ENCODE measurements at regions not wholly inside any gene's neighbourhood (a gene's known extent, or its start where the extent isn't known, plus 50 kb on each side); places are given as distances from the start of the nearest gene placed in this dataset.
"Not testable (repeated sequence)": the region's sequence is repeated elsewhere in the genome, so short reads cannot be mapped to it uniquely, and the experiment has no call there.

- DNase-seq (ENCODE audit: low read depth in 2 of 2), result no peak
Observed at GRCh38 chr6:113190170-113190569, 667.0 kb upstream of the MARCKS start.

GRCh38 chr6:113194090-113194489, 663.1 kb upstream of the MARCKS start:
- no peak for DNase-seq (ENCODE audit: low read depth in 2 of 2)

DNA sequence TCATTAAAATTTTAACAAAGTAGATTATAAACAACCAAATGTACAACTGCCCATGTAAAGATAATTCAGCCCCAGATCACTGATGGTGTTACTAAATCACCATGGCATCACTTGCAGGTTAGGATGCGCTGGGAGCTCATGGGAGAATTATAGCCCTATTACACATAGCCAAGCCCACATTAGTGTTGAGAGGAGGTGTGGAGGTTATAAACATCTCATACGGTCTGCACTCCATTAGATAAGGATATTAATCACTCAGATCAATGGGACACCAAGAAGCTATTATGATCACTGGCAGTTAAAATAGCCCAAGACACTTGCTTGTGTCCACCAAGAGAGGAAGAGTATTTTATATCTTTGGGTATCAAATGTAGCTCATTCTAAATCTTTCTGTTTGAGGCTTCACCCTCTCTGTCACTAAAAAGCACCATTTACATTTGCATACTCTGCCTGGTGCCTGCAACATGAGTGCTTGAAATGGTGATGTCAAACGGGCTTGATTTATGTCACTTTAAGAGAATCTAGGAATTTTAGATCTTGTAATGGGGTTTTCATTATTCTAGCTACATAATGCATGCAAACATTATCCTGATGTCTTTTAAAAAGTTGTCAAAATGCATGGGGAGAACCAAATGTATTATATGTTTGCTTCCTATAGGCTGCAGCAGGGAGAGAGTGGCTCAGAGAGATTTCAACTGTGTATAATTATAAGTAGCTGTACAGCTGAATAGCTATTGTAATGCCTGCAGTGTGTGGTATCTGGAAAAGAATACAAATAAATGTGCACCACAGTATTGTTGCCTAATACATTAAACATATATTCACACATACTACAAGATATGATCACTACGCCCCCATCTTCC, 654.1 kb upstream of the MARCKS start:
- DNase-seq (ENCODE audit: low read depth in 2 of 2), result no peak

GRCh38 chr6:113203715-113204110, 653.4 kb upstream of the MARCKS start:
- no peak for DNase-seq (ENCODE audit: low read depth in 2 of 2)

DNA sequence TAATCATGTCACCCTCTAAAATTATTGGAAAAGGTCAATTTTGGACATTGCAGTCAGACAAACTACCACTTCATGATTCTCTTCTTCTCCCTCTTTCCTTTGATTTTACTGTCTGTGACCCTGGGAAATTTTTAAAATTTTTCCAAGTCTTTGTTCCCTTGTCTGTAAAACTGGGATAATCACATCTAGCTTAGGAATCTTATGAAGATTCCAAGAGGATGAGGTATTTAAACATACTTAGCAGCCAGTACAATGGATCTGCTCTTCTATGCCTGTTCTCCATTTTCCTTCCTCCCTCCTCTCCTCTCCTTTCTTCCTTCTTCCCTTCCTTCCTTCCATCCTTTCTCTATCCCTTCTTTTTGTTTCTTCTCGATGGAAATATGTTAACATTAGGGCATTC, 651.6 kb upstream of the MARCKS start:
- no peak for DNase-seq (ENCODE audit: low read depth in 2 of 2)

DNA sequence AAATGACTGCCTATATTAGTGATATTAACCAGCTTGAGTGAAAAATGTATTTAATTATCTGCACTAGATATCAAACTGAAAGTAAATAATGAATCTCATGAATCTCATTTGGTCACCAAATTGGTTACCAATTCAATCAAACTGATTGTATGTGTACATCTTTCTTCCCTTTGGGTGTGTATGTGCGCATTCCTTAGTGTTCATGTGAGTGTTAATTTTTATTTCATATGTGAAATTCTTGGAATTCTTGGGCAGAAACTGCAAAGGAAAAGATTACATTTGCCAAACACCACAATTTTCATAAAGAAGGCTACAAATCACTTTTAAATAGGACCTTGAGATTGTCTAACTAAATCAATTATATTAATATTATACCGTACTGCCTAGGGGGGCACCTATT, 648.4 kb upstream of the MARCKS start:
- no peak for DNase-seq (ENCODE audit: low read depth in 2 of 2)

DNA sequence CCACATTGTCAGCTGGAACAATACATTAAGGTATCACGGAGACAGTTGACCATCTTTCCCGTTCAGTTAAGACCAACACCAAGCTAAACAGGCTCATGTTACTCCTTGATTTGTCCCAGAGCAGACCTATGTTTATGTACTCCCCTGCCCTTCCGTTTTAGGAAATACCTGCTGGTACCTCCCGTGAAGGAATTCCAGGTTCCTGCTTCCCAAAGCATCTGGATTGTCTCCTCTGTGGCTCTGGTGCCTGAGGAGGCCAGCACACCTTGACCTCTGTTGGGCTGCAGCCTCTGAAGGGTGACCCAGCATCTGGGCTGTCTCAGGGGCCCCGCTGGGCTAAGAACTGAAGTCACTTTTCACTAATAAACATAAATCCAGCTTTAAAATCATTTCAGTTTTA, 647.8 kb upstream of the MARCKS start:
- no peak for DNase-seq (ENCODE audit: low read depth in 2 of 2)

- no peak for DNase-seq (ENCODE audit: low read depth in 2 of 2)
Observed at GRCh38 chr6:113211170-113211569, 646.0 kb upstream of the MARCKS start.

GRCh38 chr6:113219783-113220182, 637.4 kb upstream of the MARCKS start:
- no peak for DNase-seq (ENCODE audit: low read depth in 2 of 2)

- DNase-seq (ENCODE audit: low read depth in 2 of 2), result no peak
Observed at GRCh38 chr6:113220832-113221231, 636.3 kb upstream of the MARCKS start.

- no peak for DNase-seq (ENCODE audit: low read depth in 2 of 2)
Observed at GRCh38 chr6:113221850-113222249, 635.3 kb upstream of the MARCKS start.

GRCh38 chr6:113246186-113246585, 611.0 kb upstream of the MARCKS start:
- no peak for DNase-seq (ENCODE audit: low read depth in 2 of 2)

GRCh38 chr6:113248532-113248931, 608.6 kb upstream of the MARCKS start:
- DNase-seq (ENCODE audit: low read depth in 2 of 2), result no peak

DNA sequence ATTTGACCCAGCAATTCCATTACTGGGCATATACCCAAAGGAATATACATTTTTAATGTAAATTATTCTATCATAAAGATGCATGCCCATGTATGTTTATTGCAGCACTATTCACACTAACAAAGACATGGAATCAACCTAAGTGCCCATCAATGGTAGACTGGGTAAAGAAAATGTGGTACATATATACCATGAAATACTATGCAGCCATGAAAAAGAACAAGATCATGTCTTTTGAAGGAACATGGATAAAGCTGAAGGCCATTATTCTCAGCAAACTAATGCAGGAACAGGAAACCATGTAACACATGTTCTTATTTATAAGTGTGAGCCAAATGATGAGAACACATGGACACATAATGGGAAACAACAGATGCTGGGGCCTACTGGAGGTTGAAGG, 603.0 kb upstream of the MARCKS start:
- not testable (repeated sequence) for DNase-seq (ENCODE audit: low read depth in 2 of 2)

DNA sequence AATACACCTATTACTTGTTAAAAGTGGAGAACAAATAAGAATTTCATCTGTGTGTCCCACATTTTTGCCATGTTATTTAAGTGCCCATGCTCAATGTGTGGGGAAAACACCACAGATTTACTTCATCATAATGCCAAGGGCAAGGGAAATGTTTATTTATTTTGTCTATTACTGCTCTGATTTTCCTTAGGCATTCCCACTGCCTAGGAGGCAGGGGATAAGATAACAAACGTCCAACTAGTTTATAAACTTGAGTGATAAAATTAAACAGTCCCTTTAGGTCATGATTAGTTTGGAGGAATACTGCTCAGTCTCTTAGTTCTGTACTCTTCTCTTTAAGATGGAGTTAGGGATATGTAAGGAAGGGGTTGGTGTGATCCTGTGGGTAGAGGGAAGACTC, 598.4 kb upstream of the MARCKS start:
- DNase-seq (ENCODE audit: low read depth in 2 of 2), result no peak

DNA sequence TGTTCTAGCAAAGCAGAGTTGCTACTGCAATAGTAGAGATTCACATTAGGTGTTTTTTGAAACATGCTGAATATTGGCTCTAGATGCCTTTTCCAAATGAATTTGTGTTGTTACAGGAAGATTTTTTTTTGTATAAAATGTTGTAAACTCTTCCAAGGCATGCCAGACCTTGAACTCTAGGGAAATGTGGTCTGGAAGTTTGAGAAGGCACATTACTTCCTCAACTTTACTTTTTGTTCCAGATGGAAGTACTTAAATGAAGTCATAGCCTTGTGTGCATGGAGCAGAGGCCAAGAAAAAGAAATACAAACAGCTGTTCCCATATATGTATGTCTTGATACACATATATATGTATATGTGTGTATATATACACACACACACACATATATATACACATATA, 585.7 kb upstream of the MARCKS start:
- DNase-seq (ENCODE audit: low read depth in 2 of 2), result no peak

- DNase-seq (ENCODE audit: low read depth in 2 of 2), result no peak
Observed at GRCh38 chr6:113276601-113277000, 580.5 kb upstream of the MARCKS start.

DNA sequence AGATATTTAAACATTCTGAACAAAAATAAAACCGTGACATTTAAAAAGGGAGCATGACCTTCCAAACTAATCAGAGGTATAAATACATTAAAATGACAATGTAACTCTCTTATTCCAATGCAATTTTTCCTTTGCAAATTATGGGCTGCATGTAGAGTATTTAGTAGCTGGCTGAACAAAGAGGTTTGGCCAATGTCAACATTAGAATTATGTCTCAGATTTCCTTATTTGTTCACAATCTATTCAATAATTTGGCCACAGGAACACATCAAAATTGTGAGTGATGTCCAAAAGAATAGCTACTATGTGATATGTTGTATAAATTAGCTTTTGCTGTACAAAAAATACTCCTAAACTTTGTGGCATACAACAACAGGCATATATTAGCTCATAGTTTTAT, 580.0 kb upstream of the MARCKS start:
- no peak for DNase-seq (ENCODE audit: low read depth in 2 of 2)

- DNase-seq (ENCODE audit: low read depth in 2 of 2), result no peak
Observed at GRCh38 chr6:113281014-113281413, 576.1 kb upstream of the MARCKS start.

- no peak for DNase-seq (ENCODE audit: low read depth in 2 of 2)
Observed at GRCh38 chr6:113281431-113281830, 575.7 kb upstream of the MARCKS start.

GRCh38 chr6:113287396-113287795, 569.7 kb upstream of the MARCKS start:
- no peak for DNase-seq (ENCODE audit: low read depth in 2 of 2)

- no peak for DNase-seq (ENCODE audit: low read depth in 2 of 2)
Observed at GRCh38 chr6:113288409-113288808, 568.7 kb upstream of the MARCKS start.

DNA sequence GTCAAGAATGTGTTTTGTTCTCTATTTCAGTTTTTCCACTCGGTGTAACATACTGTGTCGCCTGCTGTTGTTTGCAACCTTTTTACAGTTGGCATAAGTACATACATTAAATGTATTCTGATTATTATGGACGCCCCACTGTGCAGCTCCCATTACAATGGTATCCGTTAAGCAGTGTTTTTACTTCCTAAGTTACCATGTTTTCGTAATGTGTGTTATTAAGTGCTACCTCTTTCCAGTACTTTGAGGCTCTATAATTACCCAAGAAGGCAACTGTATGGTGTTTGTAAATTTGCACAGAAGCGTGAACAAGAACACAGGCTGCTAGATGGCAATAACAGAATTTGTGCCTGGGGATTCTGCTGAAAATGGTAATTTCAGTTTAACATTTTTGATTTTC, 568.0 kb upstream of the MARCKS start:
- DNase-seq (ENCODE audit: low read depth in 2 of 2), result no peak

GRCh38 chr6:113290684-113291083, 566.5 kb upstream of the MARCKS start:
- DNase-seq (ENCODE audit: low read depth in 2 of 2), result no peak

Data from stimulated activated CD4-positive, alpha-beta T cell treated with anti-CD3 and anti-CD28 coated beads, Interleukin-4, amount 100 ng/mL, for 48 hours (primary cell).